ENCODE measurements at regions not wholly inside any gene's neighbourhood (a gene's known extent, or its start where the extent isn't known, plus 50 kb on each side); places are given as distances from the start of the nearest gene placed in this dataset.
"Not testable (repeated sequence)": the region's sequence is repeated elsewhere in the genome, so short reads cannot be mapped to it uniquely, and the experiment has no call there.

DNA sequence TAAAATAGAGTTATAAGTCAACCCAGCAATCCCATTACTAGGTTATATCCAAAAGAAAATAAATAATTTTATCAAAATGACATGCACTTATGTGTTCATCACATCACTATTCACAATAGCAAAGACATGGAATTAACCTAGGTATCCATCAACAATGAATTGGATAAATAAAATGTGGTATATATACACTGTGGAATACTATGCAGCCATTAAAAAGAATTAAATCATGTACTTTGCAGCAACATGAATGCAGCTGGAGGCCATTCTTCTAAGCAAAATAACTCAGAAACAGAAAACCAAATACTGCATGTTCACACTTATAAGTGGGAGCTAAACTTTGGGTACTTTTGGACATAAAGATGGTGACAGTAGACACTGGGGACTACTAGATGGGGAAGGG, 626.0 kb downstream of the ADCYAP1 start:
- no peak overlapping the region for H3K4me3 ChIP-seq (ENCODE audit: low read depth, low read length)
- no peak for DNase-seq (ENCODE audit: low read depth)
- TF ChIP-seq, protein P1, sequence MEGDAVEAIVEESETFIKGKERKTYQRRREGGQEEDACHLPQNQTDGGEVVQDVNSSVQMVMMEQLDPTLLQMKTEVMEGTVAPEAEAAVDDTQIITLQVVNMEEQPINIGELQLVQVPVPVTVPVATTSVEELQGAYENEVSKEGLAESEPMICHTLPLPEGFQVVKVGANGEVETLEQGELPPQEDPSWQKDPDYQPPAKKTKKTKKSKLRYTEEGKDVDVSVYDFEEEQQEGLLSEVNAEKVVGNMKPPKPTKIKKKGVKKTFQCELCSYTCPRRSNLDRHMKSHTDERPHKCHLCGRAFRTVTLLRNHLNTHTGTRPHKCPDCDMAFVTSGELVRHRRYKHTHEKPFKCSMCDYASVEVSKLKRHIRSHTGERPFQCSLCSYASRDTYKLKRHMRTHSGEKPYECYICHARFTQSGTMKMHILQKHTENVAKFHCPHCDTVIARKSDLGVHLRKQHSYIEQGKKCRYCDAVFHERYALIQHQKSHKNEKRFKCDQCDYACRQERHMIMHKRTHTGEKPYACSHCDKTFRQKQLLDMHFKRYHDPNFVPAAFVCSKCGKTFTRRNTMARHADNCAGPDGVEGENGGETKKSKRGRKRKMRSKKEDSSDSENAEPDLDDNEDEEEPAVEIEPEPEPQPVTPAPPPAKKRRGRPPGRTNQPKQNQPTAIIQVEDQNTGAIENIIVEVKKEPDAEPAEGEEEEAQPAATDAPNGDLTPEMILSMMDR (IDR thresholded peaks at IDR 0.05; ENCODE audit: control insufficient read depth, extremely low read depth, insufficient read depth) = no peak

DNA sequence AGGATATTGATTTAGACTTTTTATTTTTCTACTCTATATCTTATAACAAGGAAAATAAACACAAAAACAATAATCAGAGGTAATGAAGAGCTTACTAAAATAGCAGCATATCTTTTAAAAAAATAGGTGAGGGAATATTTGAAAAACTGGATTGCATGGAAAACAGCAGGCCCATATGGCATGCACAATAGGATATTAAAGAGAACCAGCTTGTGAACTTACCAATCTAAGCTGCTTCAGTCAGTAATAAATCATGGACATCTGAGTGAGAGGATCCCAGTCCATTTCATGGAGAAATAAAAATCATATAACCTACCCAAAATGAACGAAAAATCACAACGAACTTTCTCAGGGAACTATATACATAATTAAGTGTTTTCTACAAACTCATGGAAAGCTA, 634.6 kb downstream of the ADCYAP1 start:
- DNase-seq (ENCODE audit: low read depth) = no peak
- no peak overlapping the region for H3K4me3 ChIP-seq (ENCODE audit: low read depth, low read length)
- TF ChIP-seq, protein P1 (IDR thresholded peaks at IDR 0.05; ENCODE audit: control insufficient read depth, extremely low read depth, insufficient read depth) = no peak

DNA sequence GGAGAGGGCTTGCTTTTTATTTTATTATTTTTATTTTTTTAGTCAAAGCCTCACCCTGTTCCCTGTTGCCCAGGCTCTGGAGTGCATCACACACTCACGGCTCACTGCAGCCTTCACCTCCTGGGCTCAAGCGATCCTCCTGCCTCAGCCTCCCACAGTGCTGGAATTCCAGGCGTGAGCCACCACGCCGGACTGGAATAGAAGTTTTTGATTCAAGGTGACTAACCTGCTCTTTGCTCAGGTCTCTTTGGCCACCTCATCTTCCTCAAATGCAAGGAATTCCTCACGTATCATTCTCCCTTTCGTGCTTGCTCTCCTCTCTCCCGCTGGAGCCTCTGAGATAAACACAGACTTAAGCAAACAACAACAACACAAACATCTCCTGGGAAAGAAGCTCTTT, 636.8 kb downstream of the ADCYAP1 start:
- TF ChIP-seq, protein P1 (IDR thresholded peaks at IDR 0.05; ENCODE audit: control insufficient read depth, extremely low read depth, insufficient read depth) = no peak
- no peak overlapping the region for H3K4me3 ChIP-seq (ENCODE audit: low read depth, low read length)
- DNase-seq (ENCODE audit: low read depth) = no peak

DNA sequence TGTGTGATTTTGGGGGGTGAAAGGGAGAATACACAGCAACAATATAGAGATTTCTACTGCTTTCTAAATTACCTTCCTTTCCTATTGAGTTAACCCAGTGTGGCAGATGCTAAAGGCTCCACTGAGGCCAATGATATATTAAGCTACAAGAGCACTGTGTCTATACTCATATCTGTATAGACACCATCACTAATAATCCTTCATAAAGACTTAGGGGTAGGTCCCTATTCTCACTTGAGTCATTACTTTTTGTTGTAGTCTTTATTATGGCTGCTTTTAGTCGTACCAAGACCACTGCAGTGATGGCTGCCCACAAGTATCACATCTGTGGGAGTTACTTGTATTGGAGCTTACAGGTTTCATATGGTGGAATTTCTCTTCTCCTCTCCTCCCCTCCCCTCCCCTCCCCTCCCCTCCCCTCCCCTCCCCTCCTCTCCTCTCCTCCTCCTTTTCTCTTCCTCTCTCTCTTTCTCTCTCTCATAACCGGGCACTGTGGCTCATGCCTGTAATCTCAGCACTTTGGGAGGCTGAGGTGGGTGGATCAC, 637.6 kb downstream of the ADCYAP1 start:
- TF ChIP-seq, protein P1 (IDR thresholded peaks at IDR 0.05; ENCODE audit: control insufficient read depth, extremely low read depth, insufficient read depth) = no peak
- no peak for DNase-seq (ENCODE audit: low read depth)
- no peak overlapping the region for H3K4me3 ChIP-seq (ENCODE audit: low read depth, low read length)

DNA sequence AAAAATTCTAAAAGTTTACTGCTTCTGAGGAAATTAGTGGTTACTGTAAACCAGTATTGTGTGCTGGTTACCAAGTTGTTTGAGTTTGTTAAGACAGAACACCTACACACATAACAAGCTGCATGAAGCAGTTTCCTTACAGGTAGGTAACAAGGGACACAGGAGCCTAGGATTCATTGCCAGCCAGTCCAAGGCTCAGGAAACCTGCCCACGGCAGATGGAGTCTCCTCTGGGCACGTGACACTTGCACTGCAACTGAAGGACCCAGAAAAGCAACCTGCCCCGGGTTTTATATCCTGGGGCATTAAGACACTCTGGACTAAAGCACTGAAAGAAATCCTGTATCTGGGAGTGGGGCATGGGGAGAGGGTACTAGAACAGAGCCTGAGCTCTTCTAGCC, 639.3 kb downstream of the ADCYAP1 start:
- TF ChIP-seq, protein P1 (IDR thresholded peaks at IDR 0.05; ENCODE audit: control insufficient read depth, extremely low read depth, insufficient read depth) = no peak
- no peak overlapping the region for H3K4me3 ChIP-seq (ENCODE audit: low read depth, low read length)
- no peak for DNase-seq (ENCODE audit: low read depth)

DNA sequence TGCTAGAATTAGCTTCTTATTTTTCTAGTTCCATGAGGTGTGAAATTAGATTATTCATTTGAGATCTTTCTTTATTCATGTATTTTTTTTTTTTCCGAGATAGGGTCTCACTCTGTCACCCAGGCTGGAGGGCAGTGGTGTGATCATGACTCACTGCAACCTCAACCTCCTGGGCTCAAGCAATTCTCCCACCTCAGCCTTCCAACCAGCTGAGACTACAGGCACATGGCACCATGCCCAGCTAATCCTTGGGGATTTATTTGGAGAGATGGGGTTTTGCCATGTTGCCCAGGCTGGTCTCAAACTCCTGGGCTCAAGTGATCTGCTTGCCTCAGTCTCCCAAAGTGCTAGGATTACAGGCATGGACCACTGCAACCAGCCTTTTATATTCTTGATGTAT, 653.0 kb downstream of the ADCYAP1 start:
- H3K4me3 ChIP-seq (ENCODE audit: low read depth, low read length); DNase-seq (ENCODE audit: low read depth): not testable (repeated sequence)

DNA sequence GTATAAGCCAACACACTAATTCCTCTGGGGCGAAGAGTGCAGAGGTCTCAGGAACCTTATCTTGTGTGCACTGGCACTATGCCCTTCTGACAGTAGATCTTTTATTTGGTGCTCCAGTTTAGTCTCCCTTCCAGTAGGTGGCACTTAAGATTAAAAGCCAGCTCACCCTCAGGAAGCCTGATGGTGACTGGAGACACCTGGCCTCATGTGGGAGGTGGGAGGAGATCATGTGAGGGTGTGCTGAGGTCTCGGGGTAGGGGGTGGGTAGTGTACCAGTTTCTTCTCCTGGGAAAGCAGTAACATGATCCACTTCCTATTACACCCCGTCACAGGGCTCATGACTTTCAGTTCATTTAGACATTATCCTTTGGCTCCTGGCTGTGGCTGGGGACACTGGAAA, 654.9 kb downstream of the ADCYAP1 start:
- H3K4me3 ChIP-seq (ENCODE audit: low read depth, low read length) = no peak overlapping the region
- TF ChIP-seq, protein P1 (IDR thresholded peaks at IDR 0.05; ENCODE audit: control insufficient read depth, extremely low read depth, insufficient read depth) = peak; percentile 35; the same call in 1 of the 2 replicates
- DNase-seq (ENCODE audit: low read depth) = peak; percentile 6
